A673 (cell line): ENCODE measurements at regions not wholly inside any gene's neighbourhood (a gene's known extent, or its start where the extent isn't known, plus 50 kb on each side); places are given as distances from the start of the nearest gene placed in this dataset.

Experiments used
- EZH2 ChIP-seq: fragments of 200-600 bp; sonication (generic); IDR thresholded peaks from 2 replicates; pipeline ENCODE4 v1.6.1; 2017; ENCODE audit warnings: borderline replicate concordance, low read depth, mild to moderate bottlenecking, mixed read lengths, antibody characterized with exemption, low read length; ENCODE audit not compliant: poor library complexity, severe bottlenecking
- TF ChIP-seq, protein P1 (sequence below): fragments of 300-800, 200-600 bp; sonication (generic); conservative IDR thresholded peaks from 2 replicates; pipeline ENCODE4 v1.5.1; 2017; ENCODE audit warnings: low read depth, mild to moderate bottlenecking, antibody characterized with exemption, low read length, moderate library complexity, mixed read lengths

DNA sequence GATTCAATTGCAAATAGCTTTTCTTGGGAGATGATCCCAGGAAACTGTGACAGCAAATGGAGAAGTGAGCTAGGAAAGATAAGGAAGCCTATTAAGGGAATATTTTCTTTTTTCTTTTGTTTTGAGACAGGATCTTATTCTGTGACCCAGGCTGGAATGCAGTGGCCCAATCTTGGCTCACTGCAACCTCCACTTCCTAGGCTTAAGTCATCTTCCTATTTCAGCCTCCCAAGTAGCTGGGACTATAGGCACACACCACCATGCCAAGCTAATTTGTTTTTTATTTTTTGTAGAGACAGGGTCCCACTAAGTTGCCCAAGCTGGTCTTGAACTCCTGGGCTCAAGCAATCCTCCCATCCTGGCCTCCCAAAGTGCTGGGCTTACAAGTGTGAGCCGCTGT is 433.7 kb downstream of the RPS6KC1 start:
- TF ChIP-seq, protein P1, sequence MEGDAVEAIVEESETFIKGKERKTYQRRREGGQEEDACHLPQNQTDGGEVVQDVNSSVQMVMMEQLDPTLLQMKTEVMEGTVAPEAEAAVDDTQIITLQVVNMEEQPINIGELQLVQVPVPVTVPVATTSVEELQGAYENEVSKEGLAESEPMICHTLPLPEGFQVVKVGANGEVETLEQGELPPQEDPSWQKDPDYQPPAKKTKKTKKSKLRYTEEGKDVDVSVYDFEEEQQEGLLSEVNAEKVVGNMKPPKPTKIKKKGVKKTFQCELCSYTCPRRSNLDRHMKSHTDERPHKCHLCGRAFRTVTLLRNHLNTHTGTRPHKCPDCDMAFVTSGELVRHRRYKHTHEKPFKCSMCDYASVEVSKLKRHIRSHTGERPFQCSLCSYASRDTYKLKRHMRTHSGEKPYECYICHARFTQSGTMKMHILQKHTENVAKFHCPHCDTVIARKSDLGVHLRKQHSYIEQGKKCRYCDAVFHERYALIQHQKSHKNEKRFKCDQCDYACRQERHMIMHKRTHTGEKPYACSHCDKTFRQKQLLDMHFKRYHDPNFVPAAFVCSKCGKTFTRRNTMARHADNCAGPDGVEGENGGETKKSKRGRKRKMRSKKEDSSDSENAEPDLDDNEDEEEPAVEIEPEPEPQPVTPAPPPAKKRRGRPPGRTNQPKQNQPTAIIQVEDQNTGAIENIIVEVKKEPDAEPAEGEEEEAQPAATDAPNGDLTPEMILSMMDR = no peak
- no peak for TF ChIP-seq EZH2
